Type B pancreatic cell (in vitro differentiated cells): ENCODE measurements at regions not wholly inside any gene's neighbourhood (a gene's known extent, or its start where the extent isn't known, plus 50 kb on each side); places are given as distances from the start of the nearest gene placed in this dataset.

Experiments used
- DNase-seq: peaks from one replicate; pipeline ENCODE4 v3.0.0; 2021; ENCODE audit warnings: mixed read lengths; ENCODE audit not compliant: unreplicated experiment; ENCODE audit errors: extremely low spot score
- H3K27ac Mint-ChIP-seq: 2 replicates; pipeline ENCODE4 v1.8.0; 2021; ENCODE audit warnings: mild to moderate bottlenecking, mixed read lengths
- H3K27me3 Mint-ChIP-seq: 2 replicates; pipeline ENCODE4 v1.8.0; 2021; ENCODE audit warnings: mixed read lengths
- H3K36me3 Mint-ChIP-seq: 2 replicates; pipeline ENCODE4 v1.8.0; 2021; ENCODE audit warnings: mixed read lengths
- H3K4me1 Mint-ChIP-seq: one replicate; pipeline ENCODE4 v1.8.0; 2021; ENCODE audit warnings: mixed read lengths; ENCODE audit not compliant: unreplicated experiment
- H3K4me3 Mint-ChIP-seq: 2 replicates; pipeline ENCODE4 v1.8.0; 2021; ENCODE audit warnings: mild to moderate bottlenecking, mixed read lengths
- H3K9me3 Mint-ChIP-seq: 2 replicates; pipeline ENCODE4 v1.8.0; 2021; ENCODE audit warnings: mixed read lengths
- TF ChIP-seq, protein P1 (sequence below): fragments of 200-600 bp; sonication (generic); conservative IDR thresholded peaks from 2 replicates; pipeline ENCODE4 v1.5.0; 2021; ENCODE audit warnings: antibody characterized with exemption, mild to moderate bottlenecking

GRCh38 chr14:81632157-81632556 is 98.5 kb upstream of the SEL1L start:
- Mint-ChIP-seq H3K36me3 (no peaks in the 10 kb centered on the region), H3K4me3 (no peak overlapping the region), H3K27ac (no peak overlapping the region), H3K9me3 (no peaks in the 10 kb centered on the region), H3K4me1 (no peaks in the 10 kb centered on the region), H3K27me3 (no peaks in the 10 kb centered on the region)
- TF ChIP-seq, protein P1, sequence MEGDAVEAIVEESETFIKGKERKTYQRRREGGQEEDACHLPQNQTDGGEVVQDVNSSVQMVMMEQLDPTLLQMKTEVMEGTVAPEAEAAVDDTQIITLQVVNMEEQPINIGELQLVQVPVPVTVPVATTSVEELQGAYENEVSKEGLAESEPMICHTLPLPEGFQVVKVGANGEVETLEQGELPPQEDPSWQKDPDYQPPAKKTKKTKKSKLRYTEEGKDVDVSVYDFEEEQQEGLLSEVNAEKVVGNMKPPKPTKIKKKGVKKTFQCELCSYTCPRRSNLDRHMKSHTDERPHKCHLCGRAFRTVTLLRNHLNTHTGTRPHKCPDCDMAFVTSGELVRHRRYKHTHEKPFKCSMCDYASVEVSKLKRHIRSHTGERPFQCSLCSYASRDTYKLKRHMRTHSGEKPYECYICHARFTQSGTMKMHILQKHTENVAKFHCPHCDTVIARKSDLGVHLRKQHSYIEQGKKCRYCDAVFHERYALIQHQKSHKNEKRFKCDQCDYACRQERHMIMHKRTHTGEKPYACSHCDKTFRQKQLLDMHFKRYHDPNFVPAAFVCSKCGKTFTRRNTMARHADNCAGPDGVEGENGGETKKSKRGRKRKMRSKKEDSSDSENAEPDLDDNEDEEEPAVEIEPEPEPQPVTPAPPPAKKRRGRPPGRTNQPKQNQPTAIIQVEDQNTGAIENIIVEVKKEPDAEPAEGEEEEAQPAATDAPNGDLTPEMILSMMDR: no peak
- no peak for DNase-seq

- no peaks in the 10 kb centered on the region for H3K4me1 Mint-ChIP-seq
- TF ChIP-seq, protein P1: no peak
Measured at GRCh38 chr14:81633496-81633895, 99.8 kb upstream of the SEL1L start.

DNA sequence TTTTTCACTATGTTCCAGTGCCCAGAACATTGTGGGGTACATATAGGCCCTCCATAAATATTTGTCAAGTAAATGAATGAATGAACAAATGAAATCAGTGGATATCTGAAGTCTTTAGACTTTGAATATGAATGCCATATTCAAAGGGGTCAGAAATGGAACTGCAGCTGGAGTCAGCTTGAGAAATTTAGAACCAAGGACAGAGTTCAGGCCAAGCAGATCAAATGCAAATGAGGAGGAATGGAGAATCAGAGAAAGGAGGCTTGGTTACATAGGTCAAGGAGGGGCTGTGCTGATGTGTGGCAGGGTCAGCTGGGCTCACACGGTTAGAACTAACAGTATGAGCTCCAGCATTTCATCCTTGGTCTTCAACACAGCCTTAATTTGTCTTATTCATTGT is 104.0 kb upstream of the SEL1L start:
- H3K9me3 Mint-ChIP-seq: no peaks in the 10 kb centered on the region
- H3K4me1 Mint-ChIP-seq: no peaks in the 10 kb centered on the region
- TF ChIP-seq, protein P1: no peak
- H3K4me3 Mint-ChIP-seq: no peak overlapping the region
- no peak overlapping the region for H3K27ac Mint-ChIP-seq
- DNase-seq: no peak
- peaks cover 9% of the 10 kb centered on the region for H3K27me3 Mint-ChIP-seq
- no peaks in the 10 kb centered on the region for H3K36me3 Mint-ChIP-seq

More at GRCh38 chr14:81633496-81633895, 99.8 kb upstream of the SEL1L start:
- Mint-ChIP-seq H3K4me3 (no peak overlapping the region), H3K36me3 (no peaks in the 10 kb centered on the region), H3K27me3 (no peaks in the 10 kb centered on the region), H3K9me3 (no peaks in the 10 kb centered on the region), H3K27ac (no peak overlapping the region)
- no peak for DNase-seq

- Mint-ChIP-seq H3K4me1 (no peaks in the 10 kb centered on the region), H3K4me3 (no peak overlapping the region), H3K36me3 (no peaks in the 10 kb centered on the region), H3K27ac (no peak overlapping the region), H3K27me3 (peaks cover 9% of the 10 kb centered on the region), H3K9me3 (no peaks in the 10 kb centered on the region)
- TF ChIP-seq, protein P1: no peak
- DNase-seq: no peak
Measured at GRCh38 chr14:81638656-81639280, 105.1 kb upstream of the SEL1L start.

DNA sequence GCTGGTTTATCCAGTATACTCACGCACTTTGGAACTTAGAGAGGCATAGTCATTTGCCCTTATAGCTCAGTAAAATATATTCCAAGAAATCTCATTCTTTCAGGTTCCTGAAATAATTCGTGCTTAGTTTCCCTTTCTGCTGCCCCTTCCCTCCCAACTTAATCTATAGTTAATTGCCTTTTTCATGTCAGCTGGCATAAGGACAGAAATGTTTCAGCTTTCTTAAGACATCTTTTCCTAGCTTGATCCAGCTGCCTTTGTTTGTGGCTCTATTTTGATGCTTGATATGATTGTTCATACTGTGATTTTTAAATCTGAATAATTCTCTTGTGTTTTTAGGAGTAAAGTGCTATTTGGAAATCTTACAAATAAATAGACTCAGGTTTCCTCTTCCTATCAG is 120.0 kb upstream of the SEL1L start:
- Mint-ChIP-seq H3K4me3 (no peak overlapping the region), H3K36me3 (no peaks in the 10 kb centered on the region)

More for the DNA sequence above, 120.0 kb upstream of the SEL1L start:
- TF ChIP-seq, protein P1: no peak
- H3K27ac Mint-ChIP-seq: no peak overlapping the region
- H3K9me3 Mint-ChIP-seq: peaks cover 12% of the 10 kb centered on the region
- peaks cover 4% of the 10 kb centered on the region for H3K27me3 Mint-ChIP-seq
- no peak for DNase-seq
- H3K4me1 Mint-ChIP-seq: peaks cover 9% of the 10 kb centered on the region
